H9 (cell line): ENCODE measurements at regions not wholly inside any gene's neighbourhood (a gene's known extent, or its start where the extent isn't known, plus 50 kb on each side); places are given as distances from the start of the nearest gene placed in this dataset.

Experiments
- DNase-seq: peaks from one replicate; pipeline ENCODE4 v3.0.0-alpha.2; 2017
- H2AFZ ChIP-seq: one replicate; pipeline ENCODE4 v1.6.1; 2013; ENCODE audit warnings: mild to moderate bottlenecking, low read length, control low read depth, moderate library complexity
- H2AK5ac ChIP-seq: 2 replicates; pipeline ENCODE4 v1.6.1; 2013; ENCODE audit warnings: low read length, control low read depth, mixed read lengths; ENCODE audit not compliant: insufficient read length
- H2BK120ac ChIP-seq: one replicate; pipeline ENCODE4 v1.6.1; 2013; ENCODE audit warnings: low read depth, mild to moderate bottlenecking, low read length, control low read depth, inconsistent platforms; ENCODE audit not compliant: poor library complexity, severe bottlenecking
- H2BK12ac ChIP-seq: 2 replicates; pipeline ENCODE4 v1.6.1; 2013; ENCODE audit warnings: low read length, control low read depth, mixed read lengths, low read depth; ENCODE audit not compliant: insufficient read length
- H2BK15ac ChIP-seq: 2 replicates; pipeline ENCODE4 v1.6.1; 2013; ENCODE audit warnings: low read depth, low read length, control low read depth
- H2BK20ac ChIP-seq: one replicate; pipeline ENCODE4 v1.6.1; 2013; ENCODE audit warnings: low read depth, mild to moderate bottlenecking, low read length, control low read depth, inconsistent platforms; ENCODE audit not compliant: poor library complexity, severe bottlenecking
- H2BK5ac ChIP-seq: 2 replicates; pipeline ENCODE4 v1.6.1; 2013; ENCODE audit warnings: low read length, control low read depth, mixed read lengths; ENCODE audit not compliant: insufficient read length
- H3K14ac ChIP-seq: 2 replicates; pipeline ENCODE4 v1.6.1; 2013; ENCODE audit warnings: low read length, control low read depth; ENCODE audit not compliant: insufficient read depth
- H3K18ac ChIP-seq: 2 replicates; pipeline ENCODE4 v1.6.1; 2013; ENCODE audit warnings: low read depth, mild to moderate bottlenecking, mixed read lengths, low read length, control low read depth; ENCODE audit not compliant: insufficient read length
- H3K23ac ChIP-seq: 2 replicates; pipeline ENCODE4 v1.6.1; 2013; ENCODE audit warnings: low read length, control low read depth, mixed read lengths, low read depth; ENCODE audit not compliant: insufficient read length
- H3K23me2 ChIP-seq: 2 replicates; pipeline ENCODE4 v1.6.1; 2013; ENCODE audit warnings: low read depth, mild to moderate bottlenecking, mixed read lengths, low read length, control low read depth; ENCODE audit not compliant: insufficient read length, poor library complexity, severe bottlenecking
- H3K27ac ChIP-seq: 2 replicates; pipeline ENCODE4 v1.5.1; 2013; ENCODE audit warnings: low read length, control low read depth, mixed read lengths, low read depth; ENCODE audit not compliant: insufficient read length
- H3K27me3 ChIP-seq: 2 replicates; pipeline ENCODE4 v1.6.1; 2013; ENCODE audit warnings: low read length, control low read depth, inconsistent platforms; ENCODE audit not compliant: insufficient read depth
- H3K4ac ChIP-seq: 2 replicates; pipeline ENCODE4 v1.6.1; 2013; ENCODE audit warnings: low read depth, mild to moderate bottlenecking, control low read depth, inconsistent platforms, low read length, moderate library complexity
- H3K4me1 ChIP-seq: 2 replicates; pipeline ENCODE4 v1.6.1; 2013; ENCODE audit warnings: low read length, control low read depth, inconsistent platforms; ENCODE audit not compliant: insufficient read depth
- H3K4me2 ChIP-seq: 2 replicates; pipeline ENCODE4 v1.6.1; 2013; ENCODE audit warnings: low read length, control low read depth, mixed read lengths; ENCODE audit not compliant: insufficient read length, insufficient read depth
- H3K56ac ChIP-seq: 2 replicates; pipeline ENCODE4 v1.6.1; 2013; ENCODE audit warnings: low read depth, mild to moderate bottlenecking, mixed read lengths, low read length, control low read depth; ENCODE audit not compliant: insufficient read length
- H3K79me1 ChIP-seq: 2 replicates; pipeline ENCODE4 v1.6.1; 2013; ENCODE audit warnings: low read depth, mild to moderate bottlenecking, moderate library complexity, low read length, control low read depth, inconsistent platforms; ENCODE audit not compliant: insufficient read depth, poor library complexity, severe bottlenecking
- H3K79me2 ChIP-seq: 2 replicates; pipeline ENCODE4 v1.6.1; 2013; ENCODE audit warnings: low read length, control low read depth, inconsistent platforms; ENCODE audit not compliant: insufficient read depth
- H3K9ac ChIP-seq: 2 replicates; pipeline ENCODE4 v1.6.1; 2013; ENCODE audit warnings: low read length, control low read depth, mixed read lengths; ENCODE audit not compliant: insufficient read length; ENCODE audit errors: extremely low read depth
- H3K9me3 ChIP-seq: one replicate; pipeline ENCODE4 v1.6.1; 2013; ENCODE audit warnings: low read depth, low read length, inconsistent platforms; ENCODE audit not compliant: control insufficient read depth
- H3T11ph ChIP-seq: one replicate; pipeline ENCODE4 v1.6.1; 2013; ENCODE audit warnings: mild to moderate bottlenecking, low read length, control low read depth, inconsistent platforms
- H4K20me1 ChIP-seq: one replicate; pipeline ENCODE4 v1.6.1; 2013; ENCODE audit not compliant: control insufficient read depth, insufficient read length, insufficient read depth
- H4K5ac ChIP-seq: 2 replicates; pipeline ENCODE4 v1.6.1; 2013; ENCODE audit warnings: low read depth, mild to moderate bottlenecking, mixed read lengths, low read length, control low read depth; ENCODE audit not compliant: insufficient read length
- H4K8ac ChIP-seq: replicated peaks from 2 replicates; pipeline ENCODE4 v1.6.1; 2013; ENCODE audit warnings: low read length, control low read depth, mixed read lengths, low read depth; ENCODE audit not compliant: insufficient read length
- H4K91ac ChIP-seq: 2 replicates; pipeline ENCODE4 v1.6.1; 2013; ENCODE audit warnings: low read depth, mild to moderate bottlenecking, moderate library complexity, mixed read lengths, low read length, control low read depth; ENCODE audit not compliant: insufficient read length
- H3K27ac Mint-ChIP-seq, 3 experiments: 2 replicates in 2 of 3; 3 replicates in 1 of 3; pipeline ENCODE4 v1.8.0; 2020 to 2021; ENCODE audit warnings: mixed read lengths in 3 of 3, mild to moderate bottlenecking in 1 of 3, moderate library complexity in 1 of 3
- H3K27me3 Mint-ChIP-seq: 2 replicates; pipeline ENCODE4 v1.8.0; 2021; ENCODE audit warnings: low read depth, mild to moderate bottlenecking, moderate library complexity, mixed read lengths
- H3K36me3 Mint-ChIP-seq, 3 experiments: 2 replicates in 2 of 3; 3 replicates in 1 of 3; pipeline ENCODE4 v1.8.0; 2020 to 2021; ENCODE audit warnings: low read depth in 3 of 3, mixed read lengths in 3 of 3; ENCODE audit not compliant: insufficient read depth in 1 of 3
- H3K4me1 Mint-ChIP-seq, 2 experiments: 2 replicates each; pipeline ENCODE4 v1.8.0; 2020; ENCODE audit warnings: mixed read lengths in 2 of 2
- H3K4me3 Mint-ChIP-seq, 2 experiments: 2 replicates in 1 of 2; 3 replicates in 1 of 2; pipeline ENCODE4 v1.8.0; 2020 to 2021; ENCODE audit warnings: mild to moderate bottlenecking in 2 of 2, mixed read lengths in 2 of 2, moderate library complexity in 1 of 2
- H3K9me3 Mint-ChIP-seq, 2 experiments: 2 replicates in 1 of 2; 3 replicates in 1 of 2; pipeline ENCODE4 v1.8.0; 2020; ENCODE audit warnings: mild to moderate bottlenecking in 2 of 2, mixed read lengths in 2 of 2, moderate library complexity in 1 of 2
- CTCF ChIP-seq: fragments of 200-600 bp; sonication (generic); conservative IDR thresholded peaks from 3 replicates; pipeline ENCODE4 v1.8.0; 2021; ENCODE audit warnings: antibody characterized with exemption, mild to moderate bottlenecking
- WGBS: extraction: QIAGEN DNeasy Blood & Tissue Kit; methylation state at CpG from one replicate; pipeline ENCODE4 v1.1.7; 2013; ENCODE audit warnings: missing lambda C conversion rate, low lambda C conversion rate, mixed read lengths; ENCODE audit not compliant: insufficient read length; ENCODE audit errors: extremely low coverage; 5-methylcytosine and 5-hydroxymethylcytosine counted together

DNA sequence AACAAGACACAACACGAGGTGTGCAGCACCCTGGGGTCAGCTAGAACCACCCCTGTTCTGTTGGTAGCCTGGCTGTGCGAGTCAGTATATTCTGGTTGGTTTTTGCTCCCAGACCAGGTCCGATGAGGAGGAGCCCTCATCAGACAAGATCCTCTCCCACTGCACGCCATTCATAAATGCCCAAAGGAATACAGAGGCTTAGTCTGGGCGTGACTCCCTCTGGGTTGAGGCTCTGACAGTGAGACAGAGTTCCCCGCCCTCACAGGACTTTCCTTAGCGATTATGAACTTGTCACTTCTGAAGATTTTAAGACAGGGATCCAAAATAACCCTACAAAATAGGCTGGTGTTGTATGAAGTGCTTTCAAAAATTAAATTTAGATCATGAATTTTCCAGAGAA is 85.5 kb upstream of the MC2R start:
- Histone ChIP-seq H3K4me2 (no peak overlapping the region), H3K79me1 (no peaks in the 10 kb centered on the region), H3K4ac (no peak overlapping the region), H3K27me3 (no peaks in the 10 kb centered on the region), H3K23ac (no peak overlapping the region), H3K9ac (no peak overlapping the region), H3K23me2 (no peaks in the 10 kb centered on the region), H3K18ac (no peak overlapping the region), H2BK12ac (no peak overlapping the region), H2BK120ac (no peak overlapping the region), H2BK20ac (no peak overlapping the region), H4K5ac (no peak overlapping the region), H4K8ac (no peak overlapping the region), H4K20me1 (no peaks in the 10 kb centered on the region), H3K27ac (no peak overlapping the region), H2BK15ac (no peak overlapping the region), H3K14ac (no peak overlapping the region), H3T11ph (no peak overlapping the region), H2BK5ac (no peak overlapping the region), H3K4me1 (no peaks in the 10 kb centered on the region), H2AFZ (no peak overlapping the region), H2AK5ac (no peak overlapping the region), H3K79me2 (no peaks in the 10 kb centered on the region), H3K56ac (no peak overlapping the region), H3K9me3 (no peaks in the 10 kb centered on the region), H4K91ac (no peak overlapping the region)
- Mint-ChIP-seq H3K36me3 (no peaks in the 10 kb centered on the region; a peak in 1 of 7 replicates), H3K4me3 (no peak overlapping the region), H3K27ac (no peak overlapping the region), H3K9me3 (peaks cover 11 to 13% of the 10 kb centered on the region in 2 experiments; a peak in 4 of 5 replicates), H3K4me1 (no peaks in the 10 kb centered on the region), H3K27me3 (peaks cover 3% of the 10 kb centered on the region)
- WGBS = no CpG with 5 or more reads among the region's 7 CpGs
- DNase-seq = no peak
- no peak for TF ChIP-seq CTCF
